Stimulated activated effector memory CD8-positive, alpha-beta T cell treated with anti-CD3 and anti-CD28 coated beads, Interleukin-12 subunit alpha, Interleukin-12 subunit beta, amount 100 ng/mL, for 72 hours (primary cell): ENCODE measurements at regions not wholly inside any gene's neighbourhood (a gene's known extent, or its start where the extent isn't known, plus 50 kb on each side); places are given as distances from the start of the nearest gene placed in this dataset.
"Not testable (repeated sequence)": the region's sequence is repeated elsewhere in the genome, so short reads cannot be mapped to it uniquely, and the experiment has no call there.

Experiments
- ATAC-seq: fragments of 150-1000 bp; cut with Tn5 transposase; 2 replicates; pipeline ENCODE4 v1.10.0; 2021
- DNase-seq, 2 donors: peaks; one replicate each; pipeline ENCODE4 v3.0.0; 2021 to 2022; ENCODE audit warnings: low spot score in 2 of 2
- H3K27ac Mint-ChIP-seq: one replicate; pipeline ENCODE4 v1.8.0; 2022; ENCODE audit warnings: mild to moderate bottlenecking, mixed read lengths
- H3K36me3 Mint-ChIP-seq: one replicate; pipeline ENCODE4 v1.8.0; 2022; ENCODE audit warnings: mild to moderate bottlenecking, mixed read lengths
- H3K4me1 Mint-ChIP-seq: one replicate; pipeline ENCODE4 v1.8.0; 2022; ENCODE audit warnings: mixed read lengths
- H3K4me3 Mint-ChIP-seq: one replicate; pipeline ENCODE4 v1.8.0; 2022; ENCODE audit warnings: mild to moderate bottlenecking, mixed read lengths
- H3K9me3 Mint-ChIP-seq: one replicate; pipeline ENCODE4 v1.8.0; 2022; ENCODE audit warnings: mixed read lengths

DNA sequence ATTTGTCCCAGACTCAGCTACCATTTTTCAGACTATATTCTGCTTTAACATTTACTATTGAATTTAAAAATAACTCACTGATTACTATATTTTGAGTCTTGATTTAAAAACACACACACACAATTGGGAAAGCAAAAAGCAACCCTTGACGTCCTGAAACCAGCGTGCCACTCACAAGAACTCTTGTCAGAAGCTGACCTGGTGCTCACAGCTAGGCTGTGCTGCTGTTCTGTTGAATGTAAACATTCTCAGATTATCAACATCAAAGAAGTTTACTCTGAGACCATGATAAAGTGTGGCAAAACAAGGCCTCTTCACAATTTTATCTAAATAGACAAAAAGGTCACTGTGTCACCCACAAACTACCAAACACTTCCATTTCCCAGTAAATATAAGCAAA, 62.6 kb upstream of the CACNA2D1 start:
- Mint-ChIP-seq H3K4me3 (no peak overlapping the region), H3K27ac (no peak overlapping the region), H3K9me3 (peaks cover 8% of the 10 kb centered on the region), H3K36me3 (no peaks in the 10 kb centered on the region), H3K4me1 (no peaks in the 10 kb centered on the region)
- ATAC-seq (no peak), DNase-seq (no peak)

DNA sequence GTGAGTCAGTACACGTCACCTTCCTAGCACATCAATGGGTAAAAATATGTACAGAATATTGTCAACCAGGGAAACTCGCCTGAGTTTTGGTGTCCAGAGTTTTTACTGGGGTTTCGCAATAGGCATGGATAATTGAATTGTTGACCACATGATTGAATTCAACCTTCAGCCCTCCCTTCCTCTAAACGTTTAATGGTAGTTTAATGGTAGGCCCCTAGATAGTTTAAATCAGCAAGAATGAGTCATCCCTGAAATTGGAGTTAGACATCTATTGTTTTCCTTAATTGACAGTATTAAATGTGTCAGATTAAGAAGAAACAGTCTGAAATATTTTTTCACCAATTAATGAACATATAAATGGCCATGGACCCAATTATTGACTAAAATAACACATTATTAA, 57.8 kb upstream of the CACNA2D1 start:
- DNase-seq (no peak), ATAC-seq (no peak)
- Mint-ChIP-seq H3K4me3 (no peak overlapping the region), H3K9me3 (peaks cover 6% of the 10 kb centered on the region), H3K27ac (no peak overlapping the region), H3K36me3 (no peaks in the 10 kb centered on the region), H3K4me1 (no peaks in the 10 kb centered on the region)

DNA sequence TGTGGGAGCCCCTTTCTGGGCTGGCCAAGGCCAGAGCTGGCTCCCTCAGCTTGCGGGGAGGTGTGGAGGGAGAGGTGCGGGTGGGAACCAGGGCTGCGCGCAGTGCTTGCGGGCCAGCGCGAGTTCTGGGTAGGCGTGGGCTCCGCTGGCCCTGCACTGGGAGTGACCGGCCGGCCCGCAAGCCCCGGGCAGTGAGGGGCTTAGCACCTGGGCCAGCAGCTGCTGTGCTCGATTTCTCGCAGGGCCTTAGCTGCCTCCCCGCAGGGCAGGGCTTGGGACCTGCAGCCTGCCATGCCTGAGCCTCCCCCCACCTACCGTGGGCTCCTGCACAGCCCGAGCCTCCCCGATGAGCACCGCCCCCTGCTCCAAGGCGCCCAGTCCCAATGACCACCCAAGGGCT, 56.0 kb upstream of the CACNA2D1 start:
- H3K9me3 Mint-ChIP-seq, H3K4me3 Mint-ChIP-seq, DNase-seq, H3K4me1 Mint-ChIP-seq, H3K36me3 Mint-ChIP-seq, H3K27ac Mint-ChIP-seq, ATAC-seq: not testable (repeated sequence)

DNA sequence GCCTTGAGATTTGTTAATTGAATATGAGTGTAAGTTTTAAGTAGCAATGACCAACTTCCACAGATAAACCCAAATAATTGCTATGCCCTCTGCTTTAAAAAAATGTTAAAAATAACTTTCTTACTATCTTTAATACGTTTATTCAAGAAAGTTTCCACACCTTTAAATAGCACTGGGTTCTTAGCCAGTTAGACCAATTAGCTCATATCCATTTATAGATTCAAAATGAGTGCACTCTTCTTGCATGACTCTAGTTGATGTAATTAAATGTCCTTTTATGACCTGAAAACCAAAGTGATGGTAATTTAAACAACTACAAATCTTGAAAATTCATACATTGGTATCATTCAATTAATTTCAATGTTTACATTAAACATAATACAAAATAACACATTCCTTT, 50.8 kb upstream of the CACNA2D1 start:
- Mint-ChIP-seq H3K4me1 (no peaks in the 10 kb centered on the region), H3K27ac (no peak overlapping the region), H3K4me3 (no peak overlapping the region), H3K36me3 (no peaks in the 10 kb centered on the region), H3K9me3 (peaks cover 7% of the 10 kb centered on the region)
- DNase-seq = no peak
- ATAC-seq = no peak
